Choroid plexus epithelial cell (primary cell): ENCODE measurements at regions not wholly inside any gene's neighbourhood (a gene's known extent, or its start where the extent isn't known, plus 50 kb on each side); places are given as distances from the start of the nearest gene placed in this dataset.

Experiments
- DNase-seq: peaks from one replicate; pipeline ENCODE4 v3.0.0-alpha.2; 2010; ENCODE audit warnings: low read depth
- H3K4me3 ChIP-seq: 2 replicates; pipeline ENCODE4 v1.5.1; 2011; ENCODE audit warnings: low read depth, mild to moderate bottlenecking, control low read depth, low read length, moderate library complexity
- CTCF ChIP-seq: conservative IDR thresholded peaks from 2 replicates; pipeline ENCODE4 v1.5.1; 2011; ENCODE audit warnings: low read depth, mild to moderate bottlenecking, control low read depth, inconsistent platforms, low read length, moderate library complexity

- TF ChIP-seq CTCF = no peak
- DNase-seq = no peak
- H3K4me3 ChIP-seq = no peak overlapping the region
Measured at GRCh38 chr2:176751314-176752227, 461.0 kb upstream of the HNRNPA3 start.

DNA sequence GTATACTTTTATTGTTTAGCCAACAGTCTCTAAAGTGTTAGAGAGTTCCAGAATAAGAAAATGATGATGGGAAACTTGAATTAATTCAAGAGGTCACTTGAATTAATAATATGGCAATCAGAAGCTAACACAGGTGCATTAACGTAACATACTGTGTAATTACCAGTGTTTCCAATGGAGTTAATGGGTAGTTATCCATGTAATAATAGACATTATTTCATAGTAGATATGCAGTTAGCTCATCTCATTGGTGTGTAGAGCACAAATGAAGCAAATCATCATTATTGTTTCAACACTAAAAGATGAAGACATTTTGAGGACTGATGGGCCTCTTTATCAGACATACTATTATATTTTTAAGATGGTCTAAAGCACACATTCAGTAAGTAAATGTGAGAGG lies 460.3 kb upstream of the HNRNPA3 start:
- H3K4me3 ChIP-seq = no peak overlapping the region
- no peak for DNase-seq
- no peak for TF ChIP-seq CTCF

DNA sequence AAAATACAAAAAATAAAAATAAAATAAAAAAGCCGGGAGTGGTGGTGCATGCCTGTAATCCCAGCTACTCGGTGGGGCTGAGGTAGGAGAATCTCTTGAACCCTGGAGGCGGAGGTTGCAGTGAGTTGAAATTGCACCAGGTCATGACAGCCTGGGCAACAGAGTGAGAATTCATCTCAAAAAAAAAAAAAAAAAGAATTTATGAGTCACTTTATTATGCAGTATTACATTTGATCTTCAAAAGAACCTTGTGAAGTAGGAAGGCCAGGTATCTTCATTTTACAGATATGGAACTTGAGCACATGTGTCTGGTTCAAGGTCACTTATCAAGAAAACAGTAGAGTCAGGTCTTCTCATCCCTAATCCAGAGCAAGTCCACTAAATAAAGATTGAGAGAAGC lies 459.4 kb upstream of the HNRNPA3 start:
- no peak for TF ChIP-seq CTCF
- no peak overlapping the region for H3K4me3 ChIP-seq
- no peak for DNase-seq

DNA sequence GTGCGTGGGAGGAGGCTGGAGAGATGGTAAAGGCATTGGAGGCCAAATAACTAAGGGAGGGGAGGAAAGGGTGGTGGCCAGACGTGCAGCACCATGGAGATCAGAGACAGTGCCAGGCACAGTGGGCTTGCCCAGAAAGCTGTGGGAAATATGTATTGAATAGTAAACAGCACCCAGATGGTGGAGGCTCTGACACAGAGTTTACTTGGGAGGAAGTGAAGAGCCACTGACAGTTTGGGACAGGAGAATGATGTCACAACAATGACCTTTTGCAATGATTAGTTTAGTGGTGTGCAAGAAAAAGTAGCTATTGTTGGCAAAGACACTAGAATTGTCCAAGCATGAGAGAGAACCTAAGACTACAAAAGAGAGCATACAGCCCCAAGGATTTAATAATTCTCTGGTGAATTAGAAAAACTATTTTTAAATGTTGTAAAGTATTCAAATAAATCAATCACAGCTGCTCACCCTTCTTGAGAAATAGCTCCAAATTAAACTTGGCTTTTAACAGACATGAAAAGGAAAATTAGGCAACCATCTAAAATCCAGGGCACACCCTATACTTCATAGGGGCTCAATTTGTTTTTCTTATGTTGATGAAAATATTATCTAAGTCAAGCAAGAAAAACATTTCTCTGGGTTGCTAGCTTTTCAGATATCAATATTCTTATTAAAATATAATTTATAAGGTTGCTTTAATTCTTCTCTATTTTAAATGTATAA lies 458.7 kb upstream of the HNRNPA3 start:
- no peak overlapping the region for H3K4me3 ChIP-seq
- TF ChIP-seq CTCF = no peak
- no peak for DNase-seq

DNA sequence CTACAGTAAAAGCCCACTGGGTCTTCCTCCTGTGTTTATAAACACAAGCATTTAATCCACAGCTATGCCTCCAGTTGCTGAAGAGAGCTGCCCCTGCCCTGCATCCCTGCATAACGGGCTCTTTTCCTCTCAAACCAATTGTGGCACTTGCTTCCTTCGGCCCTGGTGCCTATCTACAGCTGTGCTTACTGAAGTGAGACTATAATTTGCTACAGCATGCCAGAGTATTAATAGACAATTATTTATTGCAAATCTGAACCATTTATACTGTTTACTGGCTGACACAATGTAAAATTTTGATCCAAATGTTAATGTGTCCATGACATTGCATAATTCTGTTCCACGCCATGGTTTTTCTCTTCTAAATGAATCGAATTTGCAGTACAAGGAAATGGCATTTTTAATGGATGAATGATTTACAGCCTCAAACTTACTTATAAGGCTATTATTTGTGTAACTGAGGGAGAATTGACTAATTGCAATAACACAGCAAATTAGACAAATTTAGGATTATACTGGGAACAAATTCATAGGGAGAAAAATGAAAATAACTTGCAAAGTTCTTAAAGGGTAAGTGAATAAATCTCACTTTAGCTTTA lies 457.0 kb upstream of the HNRNPA3 start:
- DNase-seq = no peak
- no peak overlapping the region for H3K4me3 ChIP-seq
- TF ChIP-seq CTCF = no peak

- DNase-seq = no peak
- TF ChIP-seq CTCF = no peak
- H3K4me3 ChIP-seq = no peak overlapping the region
Measured at GRCh38 chr2:176758426-176758825, 454.2 kb upstream of the HNRNPA3 start.
